ENCODE measurements at regions not wholly inside any gene's neighbourhood (a gene's known extent, or its start where the extent isn't known, plus 50 kb on each side); places are given as distances from the start of the nearest gene placed in this dataset.

- Histone ChIP-seq H3K36me3 (no peaks in the 10 kb centered on the region), H3K4me1 (no peaks in the 10 kb centered on the region), H3K9me3 (no peaks in the 10 kb centered on the region), H3K27ac (no peak overlapping the region), H3K4me3 (no peak overlapping the region), H3K27me3 (no peaks in the 10 kb centered on the region)
- no peak for ATAC-seq
- no peak for DNase-seq
- TF ChIP-seq CTCF (IDR thresholded peaks at IDR 0.05), result no peak
- intact Hi-C loops (cut with DNase I), result no loop called here
Measured at GRCh38 chr2:21301871-21302455, 178.2 kb downstream of the TDRD15 start.

GRCh38 chr2:21303876-21304275 lies 180.1 kb downstream of the TDRD15 start:
- Histone ChIP-seq H3K27me3 (no peaks in the 10 kb centered on the region), H3K4me3 (no peak overlapping the region), H3K9me3 (no peaks in the 10 kb centered on the region), H3K36me3 (no peaks in the 10 kb centered on the region), H3K27ac (no peak overlapping the region), H3K4me1 (no peaks in the 10 kb centered on the region)
- ATAC-seq (no peak), DNase-seq (no peak)
- intact Hi-C loops (cut with DNase I), result no loop called here
- no peak for TF ChIP-seq CTCF (IDR thresholded peaks at IDR 0.05)

- Histone ChIP-seq H3K4me3 (no peak overlapping the region), H3K27me3 (no peaks in the 10 kb centered on the region), H3K4me1 (no peaks in the 10 kb centered on the region), H3K27ac (no peak overlapping the region), H3K36me3 (no peaks in the 10 kb centered on the region), H3K9me3 (no peaks in the 10 kb centered on the region)
- DNase-seq (no peak), ATAC-seq (no peak)
- intact Hi-C loops (cut with DNase I), result no loop called here
- TF ChIP-seq CTCF (IDR thresholded peaks at IDR 0.05), result no peak
Measured at GRCh38 chr2:21305581-21305980, 181.8 kb downstream of the TDRD15 start.

- no peak for DNase-seq
- H3K4me3 ChIP-seq, result no peak overlapping the region
- no peaks in the 10 kb centered on the region for H3K36me3 ChIP-seq
- H3K27ac ChIP-seq, result no peak overlapping the region
- TF ChIP-seq CTCF (IDR thresholded peaks at IDR 0.05), result no peak
- intact Hi-C loops (cut with DNase I), result no loop called here
- no peak for ATAC-seq
- H3K9me3 ChIP-seq, result no peaks in the 10 kb centered on the region
- H3K4me1 ChIP-seq, result no peaks in the 10 kb centered on the region
- no peaks in the 10 kb centered on the region for H3K27me3 ChIP-seq
Measured at GRCh38 chr2:21306235-21306634, 182.5 kb downstream of the TDRD15 start.

GRCh38 chr2:21307037-21307436 lies 183.3 kb downstream of the TDRD15 start:
- no peak overlapping the region for H3K27ac ChIP-seq
- H3K4me1 ChIP-seq, result no peaks in the 10 kb centered on the region
- H3K27me3 ChIP-seq, result no peaks in the 10 kb centered on the region
- no peak overlapping the region for H3K4me3 ChIP-seq
- no peaks in the 10 kb centered on the region for H3K36me3 ChIP-seq
- intact Hi-C loops (cut with DNase I), result no loop called here
- no peak for TF ChIP-seq CTCF (IDR thresholded peaks at IDR 0.05)
- no peak for DNase-seq
- no peak for ATAC-seq
- H3K9me3 ChIP-seq, result no peaks in the 10 kb centered on the region
